GM12878 (cell line): ENCODE measurements at regions not wholly inside any gene's neighbourhood (a gene's known extent, or its start where the extent isn't known, plus 50 kb on each side); places are given as distances from the start of the nearest gene placed in this dataset.

Source experiments
- ATAC-seq: fragments of 200-7000 bp; cut with Tn5 transposase; 3 replicates; pipeline ENCODE4 v1.9.1; 2020; ENCODE audit warnings: mild to moderate bottlenecking, moderate library complexity
- BruUV-seq: library from RNA; stranded (reverse); fragments of 400-500 nt; replicated peaks from 2 replicates; lab custom pipeline; 2021; lab: Mats Ljungman, UMichigan
- CTCF ChIA-PET: fragments of 300-600 bp; sonication (Branson Sonifier 250); formaldehyde crosslinking; extraction: SDS; loops from one replicate; lab custom pipeline; 2021; ENCODE audit warnings: inconsistent platforms; lab: Yijun Ruan, JAX
- POLR2A ChIA-PET: fragments of 350-600 bp; formaldehyde crosslinking; extraction: SDS; loops from one replicate; lab custom pipeline; 2021; ENCODE audit warnings: inconsistent platforms; lab: Charles Lee
- RAD21 ChIA-PET: fragments of 300-600 bp; sonication (Branson Sonifier 250); formaldehyde crosslinking; loops from one replicate; lab custom pipeline; 2023; ENCODE audit warnings: antibody characterized with exemption; ENCODE audit not compliant: unreplicated experiment; lab: Charles Lee
- SMC1A ChIA-PET: fragments of 300-600 bp; sonication (Branson Sonifier 250); formaldehyde crosslinking; loops from one replicate; lab custom pipeline; 2023; ENCODE audit not compliant: unreplicated experiment, uncharacterized antibody; lab: Charles Lee
- DNase-seq: peaks from one replicate; pipeline ENCODE4 v3.0.0-alpha.2; 2011; ENCODE audit warnings: low read depth, low spot score
- FAIRE-seq: peaks from 3 replicates; lab custom pipeline; 2011; peaks lifted over from hg19 to GRCh38; lab: Jason Lieb, UNC
- H2AFZ ChIP-seq: 2 replicates; pipeline ENCODE4 v1.6.0; 2011; ENCODE audit warnings: low read depth, low read length, control low read depth; ENCODE audit not compliant: control insufficient read depth
- H3K27ac ChIP-seq: 2 replicates; pipeline ENCODE4 v1.5.1; 2011; ENCODE audit warnings: control low read depth; ENCODE audit not compliant: control insufficient read depth, insufficient read depth
- H3K27me3 ChIP-seq, 2 experiments: replicated peaks in 1 of 2; 2 replicates each; pipeline versions ENCODE4 v1.6.0 to v1.6.1; 2011; ENCODE audit warnings: low read length in 1 of 2; ENCODE audit not compliant: control insufficient read depth in 2 of 2, insufficient read depth in 2 of 2
- H3K36me3 ChIP-seq, 2 experiments: 2 replicates each; pipeline ENCODE4 v1.5.1; 2011; ENCODE audit warnings: low read length in 1 of 2; ENCODE audit not compliant: control insufficient read depth in 2 of 2, insufficient read depth in 2 of 2
- H3K4me1 ChIP-seq: 2 replicates; pipeline ENCODE4 v1.6.1; 2011; ENCODE audit warnings: mild to moderate bottlenecking, low read length, moderate library complexity, mixed read lengths; ENCODE audit not compliant: control insufficient read depth, insufficient read depth
- H3K4me2 ChIP-seq: 2 replicates; pipeline ENCODE4 v1.6.0; 2011; ENCODE audit warnings: control low read depth; ENCODE audit not compliant: control insufficient read depth, insufficient read depth
- H3K4me3 ChIP-seq: fragments of 200-600 bp; sonication (generic); 2 replicates; pipeline ENCODE4 v1.5.1; 2016
- H3K79me2 ChIP-seq: 2 replicates; pipeline ENCODE4 v1.6.0; 2011; ENCODE audit warnings: low read length; ENCODE audit not compliant: control insufficient read depth, insufficient read depth
- H3K9ac ChIP-seq: 2 replicates; pipeline ENCODE4 v1.8.0; 2011; ENCODE audit warnings: low read length, control low read depth, mixed read lengths; ENCODE audit not compliant: control insufficient read depth, insufficient read depth
- H3K9me3 ChIP-seq: replicated peaks from 3 replicates; pipeline ENCODE4 v1.5.1; 2011; ENCODE audit warnings: mild to moderate bottlenecking, low read length; ENCODE audit not compliant: control insufficient read depth, insufficient read depth
- H4K20me1 ChIP-seq: 2 replicates; pipeline ENCODE4 v1.6.0; 2011; ENCODE audit not compliant: control insufficient read depth, insufficient read depth
- CHD1 ChIP-seq: IDR thresholded peaks from 2 replicates; pipeline ENCODE4 v1.6.1; 2012; ENCODE audit warnings: low read depth, low read length, improper control_type of control experiment
- MTA3 ChIP-seq: IDR thresholded peaks from 2 replicates; pipeline ENCODE4 v1.6.1; 2012; ENCODE audit warnings: low read length, inconsistent platforms, borderline replicate concordance
- SREBF2 ChIP-seq: IDR thresholded peaks from 2 replicates; pipeline ENCODE4 v1.6.1; 2012; ENCODE audit warnings: mild to moderate bottlenecking, low read length
- YY1 ChIP-seq: IDR thresholded peaks from 2 replicates; pipeline ENCODE4 v1.6.1; 2011; ENCODE audit warnings: low read depth, mild to moderate bottlenecking, low read length
- ZNF274 ChIP-seq: IDR thresholded peaks from one replicate; pipeline ENCODE4 v1.8.0; 2011; ENCODE audit not compliant: insufficient read length, insufficient read depth
- WGBS: methylation state at CpG from one replicate; pipeline ENCODE4 v1.1.6; 2016; ENCODE audit warnings: low lambda C conversion rate; ENCODE audit not compliant: insufficient replicate concordance, insufficient coverage; ENCODE audit errors: missing lambda C conversion rate; 5-methylcytosine and 5-hydroxymethylcytosine counted together
- in situ Hi-C: fragments of 300-500 bp; cut with MboI; formaldehyde crosslinking; loops from 9 replicates; pipeline ENCODE4 v1.14.3; 2018; ENCODE audit warnings: mixed read lengths
- intact Hi-C: fragments of 100-400 bp; cut with micrococcal nuclease; formaldehyde crosslinking; loops from one replicate; pipeline ENCODE4 v1.14.2; 2022; ENCODE audit not compliant: unreplicated experiment
- TF ChIP-seq, protein P1 (sequence below): fragments of 450-650 bp; formaldehyde crosslinking; IDR thresholded peaks from 2 replicates; pipeline ENCODE4 v1.4.0; 2022; ENCODE audit warnings: mild to moderate bottlenecking, moderate library complexity

DNA sequence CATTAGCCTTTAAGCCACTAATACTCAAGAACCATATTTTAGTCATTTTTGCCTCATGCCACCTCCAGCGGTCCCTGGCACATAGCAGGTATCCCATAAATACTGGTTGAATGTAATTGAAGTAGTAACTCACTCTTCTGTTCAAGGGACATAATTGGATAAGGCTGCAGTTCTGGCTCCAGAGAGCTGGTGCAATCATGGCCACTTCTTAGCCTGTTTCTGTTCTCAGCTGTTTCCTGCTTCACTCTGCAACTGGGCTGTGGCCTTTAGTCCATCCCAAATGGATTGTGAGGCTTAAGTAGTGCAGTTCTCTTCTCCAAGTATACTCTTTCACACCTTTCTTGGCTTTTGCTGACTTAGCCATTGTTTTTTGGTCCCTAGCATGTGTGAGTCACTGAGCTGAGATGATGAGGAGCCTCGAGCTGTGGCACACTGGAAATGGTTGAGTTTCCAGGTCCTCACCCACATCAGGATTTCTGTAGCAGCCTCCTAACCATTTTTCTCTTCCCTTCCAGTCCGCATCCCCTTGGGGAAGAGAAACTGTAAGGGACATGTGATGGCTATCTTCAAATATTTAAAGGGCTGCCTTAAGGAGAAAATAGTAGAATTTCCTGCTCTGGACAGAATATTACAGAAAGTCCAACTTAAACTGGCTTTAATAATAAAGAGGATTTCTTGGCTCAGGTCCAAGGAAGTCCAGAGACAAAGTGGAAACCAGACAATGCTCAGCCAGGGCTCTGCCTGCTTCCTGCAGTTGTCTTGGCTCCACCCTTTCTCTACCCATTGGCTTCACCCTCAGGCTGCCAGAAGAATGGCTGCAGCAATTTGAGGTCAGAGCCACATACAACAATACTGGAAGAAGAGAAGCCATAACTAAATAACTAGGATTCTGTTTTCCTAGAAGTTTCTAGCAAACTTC, 305.4 kb upstream of the ROPN1 start:
- Histone ChIP-seq H3K4me3 (no peak overlapping the region), H3K4me1 (peaks cover 6% of the 10 kb centered on the region; the same call in 1 of the 2 replicates), H2AFZ (no peak overlapping the region), H3K27me3 (no peaks in the 10 kb centered on the region; a peak in 1 of 4 replicates), H3K9me3 (no peaks in the 10 kb centered on the region), H3K9ac (no peak overlapping the region), H4K20me1 (no peaks in the 10 kb centered on the region), H3K4me2 (no peak overlapping the region), H3K79me2 (no peaks in the 10 kb centered on the region), H3K27ac (no peak overlapping the region), H3K36me3 (no peaks in the 10 kb centered on the region)
- CTCF ChIA-PET = no interaction called here
- SMC1A ChIA-PET = no interaction called here
- no peak for TF ChIP-seq SREBF2
- no peak for TF ChIP-seq ZNF274
- no peak for TF ChIP-seq CHD1
- TF ChIP-seq, protein P1, sequence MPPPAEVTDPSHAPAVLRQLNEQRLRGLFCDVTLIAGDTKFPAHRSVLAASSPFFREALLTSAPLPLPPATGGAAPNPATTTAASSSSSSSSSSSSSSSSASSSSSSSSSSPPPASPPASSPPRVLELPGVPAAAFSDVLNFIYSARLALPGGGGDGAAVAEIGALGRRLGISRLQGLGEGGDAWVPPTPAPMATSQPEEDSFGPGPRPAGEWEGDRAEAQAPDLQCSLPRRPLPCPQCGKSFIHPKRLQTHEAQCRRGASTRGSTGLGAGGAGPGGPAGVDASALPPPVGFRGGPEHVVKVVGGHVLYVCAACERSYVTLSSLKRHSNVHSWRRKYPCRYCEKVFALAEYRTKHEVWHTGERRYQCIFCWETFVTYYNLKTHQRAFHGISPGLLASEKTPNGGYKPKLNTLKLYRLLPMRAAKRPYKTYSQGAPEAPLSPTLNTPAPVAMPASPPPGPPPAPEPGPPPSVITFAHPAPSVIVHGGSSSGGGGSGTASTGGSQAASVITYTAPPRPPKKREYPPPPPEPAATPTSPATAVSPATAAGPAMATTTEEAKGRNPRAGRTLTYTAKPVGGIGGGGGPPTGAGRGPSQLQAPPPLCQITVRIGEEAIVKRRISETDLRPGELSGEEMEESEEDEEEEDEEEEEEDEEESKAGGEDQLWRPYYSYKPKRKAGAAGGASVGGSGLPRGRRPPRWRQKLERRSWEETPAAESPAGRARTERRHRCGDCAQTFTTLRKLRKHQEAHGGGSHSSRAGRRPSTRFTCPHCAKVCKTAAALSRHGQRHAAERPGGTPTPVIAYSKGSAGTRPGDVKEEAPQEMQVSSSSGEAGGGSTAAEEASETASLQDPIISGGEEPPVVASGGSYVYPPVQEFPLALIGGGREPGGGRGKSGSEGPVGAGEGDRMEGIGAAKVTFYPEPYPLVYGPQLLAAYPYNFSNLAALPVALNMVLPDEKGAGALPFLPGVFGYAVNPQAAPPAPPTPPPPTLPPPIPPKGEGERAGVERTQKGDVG (CRISPR knock-in tag) = no peak
- no peak for TF ChIP-seq MTA3
- no peak for TF ChIP-seq YY1
- WGBS = 0% methylated on average over 3 of the region's 3 CpGs
- in situ Hi-C loops = no loop called here
- ATAC-seq (no peak), FAIRE-seq (no peak), DNase-seq (no peak)
- no TSS peak for BruUV-seq
- RAD21 ChIA-PET = no interaction called here
- POLR2A ChIA-PET = no interaction called here
- intact Hi-C loops = no loop called here
